HCT116 (cell line): ENCODE measurements at regions not wholly inside any gene's neighbourhood (a gene's known extent, or its start where the extent isn't known, plus 50 kb on each side); places are given as distances from the start of the nearest gene placed in this dataset.

ENCODE experiments used
- ATAC-seq: fragments of 200-7000 bp; cut with Tn5 transposase; 2 replicates; pipeline ENCODE4 v1.9.1; 2020; ENCODE audit warnings: mild to moderate bottlenecking, moderate library complexity
- BruUV-seq: library from RNA; stranded (reverse); fragments of 400-500 nt; replicated peaks from 2 replicates; lab custom pipeline; 2021; lab: Mats Ljungman, UMichigan
- CTCF ChIA-PET: fragments of 300-600 bp; sonication (Branson Sonifier 250); formaldehyde crosslinking; loops from one replicate; lab custom pipeline; 2021; ENCODE audit warnings: antibody characterized with exemption; lab: Charles Lee
- POLR2A ChIA-PET: fragments of 300-600, 350-600 bp; sonication (Branson Sonifier 250); formaldehyde crosslinking; loops from one replicate; lab custom pipeline; 2021; ENCODE audit warnings: antibody characterized with exemption; lab: Charles Lee
- RAD21 ChIA-PET, 2 experiments: fragments of 300-600 bp; sonication (Branson Sonifier 250); formaldehyde crosslinking; loops; one replicate each; lab custom pipeline; 2023; ENCODE audit warnings: low total read pairs in 2 of 2; ENCODE audit not compliant: uncharacterized antibody in 2 of 2, unreplicated experiment in 2 of 2, low non-redundant PET in 1 of 2; lab: Charles Lee
- DNase-seq: peaks from one replicate; pipeline ENCODE4 v3.0.0-alpha.2; 2010; ENCODE audit warnings: low read depth, low spot score
- H2AFZ ChIP-seq: fragments of 200-600 bp; shearing (Covaris generic), sonication (generic); 2 replicates; pipeline ENCODE4 v1.6.1; 2017; ENCODE audit warnings: low read depth, mixed run types, mixed read lengths, antibody characterized with exemption, low read length; ENCODE audit not compliant: poor library complexity, severe bottlenecking
- H3K27ac ChIP-seq: 2 replicates; pipeline ENCODE4 v1.5.1; 2012; ENCODE audit warnings: low read depth, low read length
- H3K27me3 ChIP-seq: fragments of 200-600 bp; sonication (generic); 2 replicates; pipeline ENCODE4 v1.6.1; 2016; ENCODE audit warnings: mixed run types, low read length, mixed read lengths; ENCODE audit not compliant: insufficient read depth
- H3K36me3 ChIP-seq, 2 experiments: fragments of 200-500 bp in 1 of 2; fragments of 200-600 bp in 1 of 2; sonication (Bioruptor generic) in 1 of 2; sonication (generic) in 1 of 2; 2 replicates each; pipeline versions ENCODE4 v1.5.1 to v1.6.1; 2014 to 2016; ENCODE audit warnings: low read length in 2 of 2, inconsistent platforms in 1 of 2, mixed read lengths in 1 of 2, mixed run types in 1 of 2; ENCODE audit not compliant: insufficient read depth in 2 of 2, control insufficient read depth in 1 of 2
- H3K4me1 ChIP-seq, 2 experiments: fragments of 200-600 bp in 1 of 2; sonication (generic) in 1 of 2; 2 replicates each; pipeline versions ENCODE4 v1.5.1 to v1.6.1; 2012 to 2017; ENCODE audit warnings: low read length in 2 of 2, inconsistent platforms in 1 of 2, mild to moderate bottlenecking in 1 of 2, mixed read lengths in 1 of 2, mixed run types in 1 of 2, moderate library complexity in 1 of 2; ENCODE audit not compliant: insufficient read depth in 2 of 2, control insufficient read depth in 1 of 2
- H3K4me2 ChIP-seq: fragments of 200-600 bp; sonication (generic); 2 replicates; pipeline ENCODE4 v1.6.1; 2017; ENCODE audit warnings: mixed run types, low read length, mixed read lengths
- H3K4me3 ChIP-seq, 2 experiments: fragments of 200-600 bp in 1 of 2; sonication (generic) in 1 of 2; replicated peaks in 1 of 2; 2 replicates each; pipeline ENCODE4 v1.5.1; 2011 to 2016; ENCODE audit warnings: low read length in 2 of 2, control low read depth in 1 of 2, low read depth in 1 of 2, mild to moderate bottlenecking in 1 of 2, mixed read lengths in 1 of 2, mixed run types in 1 of 2
- H3K79me2 ChIP-seq: fragments of 200-600 bp; sonication (generic); 2 replicates; pipeline ENCODE4 v1.6.1; 2017; ENCODE audit warnings: mild to moderate bottlenecking, mixed run types, low read length, moderate library complexity, mixed read lengths; ENCODE audit not compliant: insufficient read depth
- H3K9ac ChIP-seq: fragments of 200-600 bp; sonication (generic); 2 replicates; pipeline ENCODE4 v1.6.1; 2016; ENCODE audit warnings: low read length, mixed read lengths
- H3K9me2 ChIP-seq: fragments of 200-600 bp; sonication (generic), shearing (Covaris generic); 2 replicates; pipeline ENCODE4 v1.6.1; 2017; ENCODE audit warnings: mixed run types, mild to moderate bottlenecking, moderate library complexity; ENCODE audit not compliant: insufficient read depth
- H3K9me3 ChIP-seq, 2 experiments: fragments of 200-500 bp in 1 of 2; fragments of 200-600 bp in 1 of 2; sonication (Bioruptor generic) in 1 of 2; sonication (generic) in 1 of 2; 2 replicates each; pipeline ENCODE4 v1.6.1; 2014 to 2017; ENCODE audit warnings: low read length in 2 of 2, mixed read lengths in 2 of 2, inconsistent platforms in 1 of 2, low read depth in 1 of 2, mild to moderate bottlenecking in 1 of 2, mixed run types in 1 of 2, moderate library complexity in 1 of 2; ENCODE audit not compliant: control insufficient read depth in 1 of 2, insufficient read depth in 1 of 2
- H4K20me1 ChIP-seq: fragments of 200-600 bp; sonication (generic), shearing (Covaris generic); 2 replicates; pipeline ENCODE4 v1.6.1; 2017; ENCODE audit warnings: mixed run types, mild to moderate bottlenecking, moderate library complexity; ENCODE audit not compliant: insufficient read depth
- ATF3 ChIP-seq: IDR thresholded peaks from 2 replicates; pipeline ENCODE4 v1.6.1; 2012
- CBX3 ChIP-seq: IDR thresholded peaks from 2 replicates; pipeline ENCODE4 v1.6.1; 2012; ENCODE audit warnings: low read depth
- CEBPB ChIP-seq: IDR thresholded peaks from 2 replicates; pipeline ENCODE4 v1.6.1; 2012; ENCODE audit warnings: low read depth
- CTCF ChIP-seq, 3 experiments: fragments of 200-600 bp in 1 of 3; sonication (generic) in 1 of 3; IDR thresholded peaks in 2 of 3; conservative IDR thresholded peaks in 1 of 3; 2 replicates each; pipeline ENCODE4 v1.5.1; 2012 to 2017; ENCODE audit warnings: low read depth in 2 of 3, low read length in 2 of 3, antibody characterized with exemption in 1 of 3, borderline replicate concordance in 1 of 3, control low read depth in 1 of 3, mild to moderate bottlenecking in 1 of 3, mixed read lengths in 1 of 3, mixed run types in 1 of 3, moderate library complexity in 1 of 3; ENCODE audit not compliant: insufficient read depth in 1 of 3
- EGR1 ChIP-seq: IDR thresholded peaks from 2 replicates; pipeline ENCODE4 v1.6.1; 2012; ENCODE audit warnings: low read depth
- EZH2 ChIP-seq: fragments of 200-600 bp; sonication (generic); IDR thresholded peaks from 2 replicates; pipeline ENCODE4 v1.6.1; 2017; ENCODE audit warnings: antibody characterized with exemption, mixed run types
- EZH2phosphoT487 ChIP-seq: fragments of 200-600 bp; IDR thresholded peaks from 2 replicates; pipeline ENCODE4 v1.6.1; 2018; ENCODE audit warnings: antibody characterized with exemption, borderline replicate concordance
- FOSL1 ChIP-seq: IDR thresholded peaks from 2 replicates; pipeline ENCODE4 v1.6.1; 2012; ENCODE audit warnings: low read depth
- JUND ChIP-seq: IDR thresholded peaks from 2 replicates; pipeline ENCODE4 v1.6.1; 2012
- POLR2A ChIP-seq: IDR thresholded peaks from 2 replicates; pipeline ENCODE4 v1.7.0; 2011; ENCODE audit warnings: borderline replicate concordance; ENCODE audit not compliant: insufficient read depth, insufficient read length; ENCODE audit errors: extremely low read depth
- POLR2AphosphoS5 ChIP-seq: IDR thresholded peaks from 2 replicates; pipeline ENCODE4 v1.6.1; 2011; ENCODE audit warnings: mild to moderate bottlenecking, low read depth, low read length, moderate library complexity
- RAD21 ChIP-seq: IDR thresholded peaks from 2 replicates; pipeline ENCODE4 v1.6.1; 2012; ENCODE audit warnings: low read depth, mild to moderate bottlenecking
- SIN3A ChIP-seq: IDR thresholded peaks from 2 replicates; pipeline ENCODE4 v1.6.1; 2012; ENCODE audit warnings: low read depth
- SRF ChIP-seq: IDR thresholded peaks from 2 replicates; pipeline ENCODE4 v1.6.1; 2012; ENCODE audit warnings: low read depth
- YY1 ChIP-seq: IDR thresholded peaks from 2 replicates; pipeline ENCODE4 v1.6.1; 2011; ENCODE audit warnings: low read length, low read depth, moderate library complexity, mild to moderate bottlenecking; ENCODE audit not compliant: insufficient replicate concordance; ENCODE audit errors: extremely low read depth
- ZFX ChIP-seq: fragments of 450-650 bp; IDR thresholded peaks from 2 replicates; pipeline ENCODE4 v1.6.1; 2017
- ZNF274 ChIP-seq: fragments of 200-500 bp; sonication (Bioruptor generic); IDR thresholded peaks from 2 replicates; pipeline ENCODE4 v1.6.1; 2014; ENCODE audit warnings: mild to moderate bottlenecking, low read depth, low read length, inconsistent platforms
- intact Hi-C: fragments of 100-400 bp; cut with micrococcal nuclease; formaldehyde crosslinking; loops from 2 replicates; pipeline ENCODE4 v1.10.0; 2022
- TF ChIP-seq, protein P1 (sequence below): IDR thresholded peaks from 2 replicates; pipeline ENCODE4 v1.6.1; 2011; ENCODE audit warnings: mild to moderate bottlenecking, low read length, moderate library complexity; ENCODE audit not compliant: insufficient replicate concordance; ENCODE audit errors: extremely low read depth
- TF ChIP-seq, protein P2 (sequence below): IDR thresholded peaks from 2 replicates; pipeline ENCODE4 v1.6.1; 2012; ENCODE audit warnings: low read depth

- BruUV-seq, result no TSS peak
- Histone ChIP-seq H3K4me1 (no peaks in the 10 kb centered on the region), H3K79me2 (no peaks in the 10 kb centered on the region), H3K27me3 (peaks cover 46% of the 10 kb centered on the region), H3K36me3 (no peaks in the 10 kb centered on the region), H4K20me1 (no peaks in the 10 kb centered on the region; the same call in 1 of the 2 replicates), H3K27ac (no peak overlapping the region), H3K4me3 (no peak overlapping the region), H3K9me3 (no peaks in the 10 kb centered on the region), H3K9me2 (no peaks in the 10 kb centered on the region), H3K9ac (no peak overlapping the region), H3K4me2 (no peak overlapping the region), H2AFZ (no peak overlapping the region)
- POLR2A ChIA-PET, result no interaction called here
- TF ChIP-seq CEBPB, result no peak
- TF ChIP-seq JUND, result no peak
- TF ChIP-seq POLR2A, result no peak
- TF ChIP-seq POLR2AphosphoS5, result no peak
- TF ChIP-seq SIN3A, result no peak
- TF ChIP-seq CTCF (IDR thresholded peaks at IDR 0.05 in 2 of 3, conservative IDR thresholded peaks at IDR 0.05 in 1 of 3; ENCODE audit: borderline replicate concordance in 1 of 3, insufficient read depth in 1 of 3, low read depth in 2 of 3, low read length in 2 of 3), result no peak
- TF ChIP-seq EGR1, result no peak
- TF ChIP-seq FOSL1, result no peak
- TF ChIP-seq CBX3, result no peak
- TF ChIP-seq, protein P1, sequence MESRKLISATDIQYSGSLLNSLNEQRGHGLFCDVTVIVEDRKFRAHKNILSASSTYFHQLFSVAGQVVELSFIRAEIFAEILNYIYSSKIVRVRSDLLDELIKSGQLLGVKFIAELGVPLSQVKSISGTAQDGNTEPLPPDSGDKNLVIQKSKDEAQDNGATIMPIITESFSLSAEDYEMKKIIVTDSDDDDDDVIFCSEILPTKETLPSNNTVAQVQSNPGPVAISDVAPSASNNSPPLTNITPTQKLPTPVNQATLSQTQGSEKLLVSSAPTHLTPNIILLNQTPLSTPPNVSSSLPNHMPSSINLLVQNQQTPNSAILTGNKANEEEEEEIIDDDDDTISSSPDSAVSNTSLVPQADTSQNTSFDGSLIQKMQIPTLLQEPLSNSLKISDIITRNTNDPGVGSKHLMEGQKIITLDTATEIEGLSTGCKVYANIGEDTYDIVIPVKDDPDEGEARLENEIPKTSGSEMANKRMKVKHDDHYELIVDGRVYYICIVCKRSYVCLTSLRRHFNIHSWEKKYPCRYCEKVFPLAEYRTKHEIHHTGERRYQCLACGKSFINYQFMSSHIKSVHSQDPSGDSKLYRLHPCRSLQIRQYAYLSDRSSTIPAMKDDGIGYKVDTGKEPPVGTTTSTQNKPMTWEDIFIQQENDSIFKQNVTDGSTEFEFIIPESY, result no peak
- no peak for TF ChIP-seq YY1
- TF ChIP-seq, protein P2, sequence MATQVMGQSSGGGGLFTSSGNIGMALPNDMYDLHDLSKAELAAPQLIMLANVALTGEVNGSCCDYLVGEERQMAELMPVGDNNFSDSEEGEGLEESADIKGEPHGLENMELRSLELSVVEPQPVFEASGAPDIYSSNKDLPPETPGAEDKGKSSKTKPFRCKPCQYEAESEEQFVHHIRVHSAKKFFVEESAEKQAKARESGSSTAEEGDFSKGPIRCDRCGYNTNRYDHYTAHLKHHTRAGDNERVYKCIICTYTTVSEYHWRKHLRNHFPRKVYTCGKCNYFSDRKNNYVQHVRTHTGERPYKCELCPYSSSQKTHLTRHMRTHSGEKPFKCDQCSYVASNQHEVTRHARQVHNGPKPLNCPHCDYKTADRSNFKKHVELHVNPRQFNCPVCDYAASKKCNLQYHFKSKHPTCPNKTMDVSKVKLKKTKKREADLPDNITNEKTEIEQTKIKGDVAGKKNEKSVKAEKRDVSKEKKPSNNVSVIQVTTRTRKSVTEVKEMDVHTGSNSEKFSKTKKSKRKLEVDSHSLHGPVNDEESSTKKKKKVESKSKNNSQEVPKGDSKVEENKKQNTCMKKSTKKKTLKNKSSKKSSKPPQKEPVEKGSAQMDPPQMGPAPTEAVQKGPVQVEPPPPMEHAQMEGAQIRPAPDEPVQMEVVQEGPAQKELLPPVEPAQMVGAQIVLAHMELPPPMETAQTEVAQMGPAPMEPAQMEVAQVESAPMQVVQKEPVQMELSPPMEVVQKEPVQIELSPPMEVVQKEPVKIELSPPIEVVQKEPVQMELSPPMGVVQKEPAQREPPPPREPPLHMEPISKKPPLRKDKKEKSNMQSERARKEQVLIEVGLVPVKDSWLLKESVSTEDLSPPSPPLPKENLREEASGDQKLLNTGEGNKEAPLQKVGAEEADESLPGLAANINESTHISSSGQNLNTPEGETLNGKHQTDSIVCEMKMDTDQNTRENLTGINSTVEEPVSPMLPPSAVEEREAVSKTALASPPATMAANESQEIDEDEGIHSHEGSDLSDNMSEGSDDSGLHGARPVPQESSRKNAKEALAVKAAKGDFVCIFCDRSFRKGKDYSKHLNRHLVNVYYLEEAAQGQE, result no peak
- TF ChIP-seq RAD21, result no peak
- no peak for TF ChIP-seq ZNF274
- no peak for TF ChIP-seq EZH2
- TF ChIP-seq ZFX, result no peak
- no peak for TF ChIP-seq EZH2phosphoT487
- TF ChIP-seq ATF3, result no peak
- TF ChIP-seq SRF, result no peak
- RAD21 ChIA-PET, result no interaction called here
- no peak for ATAC-seq
- intact Hi-C loops, result no loop called here
- no peak for DNase-seq
- CTCF ChIA-PET, result no interaction called here
Measured at GRCh38 chr3:124374583-124374982, 355.7 kb upstream of the UMPS start.
